ENCODE measurements at regions not wholly inside any gene's neighbourhood (a gene's known extent, or its start where the extent isn't known, plus 50 kb on each side); places are given as distances from the start of the nearest gene placed in this dataset.

- DNase-seq (ENCODE audit: low spot score) = no peak
- FAIRE-seq = no peak
These were observed 52.0 kb upstream of the RTN4 start for GRCh38 chr2:55102056-55102812.

- FAIRE-seq (no peak), DNase-seq (ENCODE audit: low spot score) (no peak)
These were observed 51.2 kb upstream of the RTN4 start for GRCh38 chr2:55101466-55101865.

- DNase-seq (ENCODE audit: low spot score) (no peak), FAIRE-seq (no peak)
These were observed 49.9 kb upstream of the RTN4 start for GRCh38 chr2:55099878-55100820.

Measured in urothelium cell line (cell line).